Suprapubic skin (tissue), 3 donors: ENCODE measurements at regions not wholly inside any gene's neighbourhood (a gene's known extent, or its start where the extent isn't known, plus 50 kb on each side); places are given as distances from the start of the nearest gene placed in this dataset.

Experiments
- POLR2A ChIP-seq, 2 donors: fragments of 450-650 bp; IDR thresholded peaks; one replicate each; pipeline ENCODE4 v1.6.1; 2017; ENCODE audit warnings: antibody characterized with exemption in 2 of 2, mild to moderate bottlenecking in 2 of 2, moderate library complexity in 2 of 2
- TF ChIP-seq, protein P1 (sequence below), 2 donors: fragments of 200-600 bp in 1 of 2; fragments of 450-650 bp in 1 of 2; sonication (generic) in 1 of 2; IDR thresholded peaks; one replicate each; pipeline ENCODE4 v1.5.1; 2016 to 2019; ENCODE audit warnings: antibody characterized with exemption in 2 of 2, mild to moderate bottlenecking in 1 of 2, moderate library complexity in 1 of 2

GRCh38 chr4:18081708-18082107 lies 60.2 kb upstream of the LCORL start:
- TF ChIP-seq POLR2A (IDR thresholded peaks at IDR 0.05), result no peak
- TF ChIP-seq, protein P1, sequence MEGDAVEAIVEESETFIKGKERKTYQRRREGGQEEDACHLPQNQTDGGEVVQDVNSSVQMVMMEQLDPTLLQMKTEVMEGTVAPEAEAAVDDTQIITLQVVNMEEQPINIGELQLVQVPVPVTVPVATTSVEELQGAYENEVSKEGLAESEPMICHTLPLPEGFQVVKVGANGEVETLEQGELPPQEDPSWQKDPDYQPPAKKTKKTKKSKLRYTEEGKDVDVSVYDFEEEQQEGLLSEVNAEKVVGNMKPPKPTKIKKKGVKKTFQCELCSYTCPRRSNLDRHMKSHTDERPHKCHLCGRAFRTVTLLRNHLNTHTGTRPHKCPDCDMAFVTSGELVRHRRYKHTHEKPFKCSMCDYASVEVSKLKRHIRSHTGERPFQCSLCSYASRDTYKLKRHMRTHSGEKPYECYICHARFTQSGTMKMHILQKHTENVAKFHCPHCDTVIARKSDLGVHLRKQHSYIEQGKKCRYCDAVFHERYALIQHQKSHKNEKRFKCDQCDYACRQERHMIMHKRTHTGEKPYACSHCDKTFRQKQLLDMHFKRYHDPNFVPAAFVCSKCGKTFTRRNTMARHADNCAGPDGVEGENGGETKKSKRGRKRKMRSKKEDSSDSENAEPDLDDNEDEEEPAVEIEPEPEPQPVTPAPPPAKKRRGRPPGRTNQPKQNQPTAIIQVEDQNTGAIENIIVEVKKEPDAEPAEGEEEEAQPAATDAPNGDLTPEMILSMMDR (IDR thresholded peaks at IDR 0.05), result no peak
